ENCODE measurements at regions not wholly inside any gene's neighbourhood (a gene's known extent, or its start where the extent isn't known, plus 50 kb on each side); places are given as distances from the start of the nearest gene placed in this dataset.

DNA sequence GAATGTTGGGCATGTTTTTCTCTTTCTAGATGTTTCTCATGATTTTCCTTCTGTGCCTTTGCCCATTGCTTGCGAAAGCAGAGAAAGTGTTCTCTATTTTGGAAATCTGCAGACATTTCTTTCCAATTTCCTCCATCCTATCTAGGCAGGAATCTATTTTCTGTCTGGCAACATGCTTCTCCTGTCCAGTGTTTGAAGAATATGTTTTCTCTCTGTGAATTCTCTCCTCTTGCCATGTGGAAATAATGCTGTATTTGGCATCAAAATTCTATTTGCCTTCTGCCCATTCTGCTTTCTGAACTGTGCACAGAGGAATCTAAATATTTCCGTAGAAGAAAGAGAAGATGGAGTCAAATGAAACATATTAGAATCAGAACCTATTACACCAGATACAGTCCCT lies 833.3 kb downstream of the CDH9 start:
- TF ChIP-seq BHLHE40 (IDR thresholded peaks at IDR 0.05; ENCODE audit: low read depth, low read length) (no peak), RAD21 (IDR thresholded peaks at IDR 0.05; ENCODE audit: low read length) (no peak), SMC3 (IDR thresholded peaks at IDR 0.05; ENCODE audit: low read depth, low read length) (no peak), NFE2L2 (IDR thresholded peaks at IDR 0.05; ENCODE audit: low read depth, low read length) (no peak), RCOR1 (IDR thresholded peaks at IDR 0.05; ENCODE audit: insufficient replicate concordance, low read length) (no peak), RFX5 (IDR thresholded peaks at IDR 0.05; ENCODE audit: low read depth, low read length) (no peak)
- DNase-seq (no peak), ATAC-seq (ENCODE audit: low read depth) (no peak)
- Histone ChIP-seq H3K14ac (replicated peaks; ENCODE audit: low read depth, low read length) (no peak overlapping the region), H2BK5ac (ENCODE audit: low read depth, low read length, poor library complexity, severe bottlenecking) (no peak overlapping the region), H3K4ac (ENCODE audit: low read depth, low read length) (no peak overlapping the region), H3K4me2 (ENCODE audit: low read depth, low read length) (no peak overlapping the region), H2AK5ac (ENCODE audit: low read depth, low read length) (no peak overlapping the region), H2AK9ac (replicated peaks; ENCODE audit: low read depth, low read length, poor library complexity) (no peak overlapping the region), H3K9me3 (ENCODE audit: control insufficient read depth, insufficient read depth, low read length) (no peaks in the 10 kb centered on the region), H4K91ac (ENCODE audit: insufficient read depth, low read depth, low read length) (no peak overlapping the region), H4K8ac (ENCODE audit: low read depth in 2 of 2, low read length in 2 of 2) (no peak overlapping the region), H3K79me1 (ENCODE audit: low read depth in 1 of 2, low read length in 2 of 2) (no peaks in the 10 kb centered on the region), H3K27me3 (ENCODE audit: control insufficient read depth, insufficient read depth, low read length) (no peaks in the 10 kb centered on the region), H3K27ac (ENCODE audit: insufficient read depth, low read length) (no peak overlapping the region), H3K56ac (ENCODE audit: extremely low read depth, insufficient read depth, low read length) (no peak overlapping the region), H3K4me3 (ENCODE audit: insufficient read depth, low read depth, low read length) (no peak overlapping the region), H3K36me3 (ENCODE audit: control insufficient read depth, insufficient read depth, low read length) (no peaks in the 10 kb centered on the region), H2BK15ac (ENCODE audit: low read depth, low read length) (no peak overlapping the region), H4K20me1 (ENCODE audit: insufficient read depth, low read length) (no peaks in the 10 kb centered on the region), H2AFZ (replicated peaks; ENCODE audit: low read length, poor library complexity) (no peak overlapping the region), H3K18ac (ENCODE audit: low read depth, low read length) (no peak overlapping the region), H3K23ac (ENCODE audit: low read depth, low read length) (no peak overlapping the region), H3K4me1 (ENCODE audit: control insufficient read depth, insufficient read depth, low read length) (no peaks in the 10 kb centered on the region), H3K9me1 (ENCODE audit: insufficient read depth, low read length) (no peaks in the 10 kb centered on the region), H2BK120ac (ENCODE audit: low read depth, low read length) (no peak overlapping the region), H4K5ac (ENCODE audit: low read depth, low read length) (no peak overlapping the region), H3K9ac (ENCODE audit: low read depth, low read length) (no peak overlapping the region), H2BK20ac (ENCODE audit: low read depth, low read length) (no peak overlapping the region)
- BruUV-seq (replicated peaks), result no TSS peak
- in situ Hi-C loops (cut with MboI; ENCODE audit: low sequenced_read_pairs), result no loop called here
- intact Hi-C loops (cut with micrococcal nuclease), result no loop called here
- POLR2A ChIA-PET (ENCODE audit: unreplicated experiment), result no interaction called here
- CTCF ChIA-PET, result interaction anchor here (0.8 kb wide), 1 partner anchor 1866 kb away, joined by 4 read pairs; no protein-coding TSS in a partner anchor
- no CpG with 5 or more reads among the region's 2 CpGs for WGBS, 2 experiments (ENCODE audit: extremely low coverage in 2 of 2, insufficient read length in 1 of 2)
- dilution Hi-C loops (cut with HindIII; ENCODE audit: low sequenced_read_pairs, unreplicated experiment), result no loop called here

All from IMR-90 (cell line).